Tibial nerve (tissue), 4 donors: ENCODE measurements at regions not wholly inside any gene's neighbourhood (a gene's known extent, or its start where the extent isn't known, plus 50 kb on each side); places are given as distances from the start of the nearest gene placed in this dataset.

Experiments
- EP300 ChIP-seq, 2 donors: sonication (generic); formaldehyde crosslinking; IDR thresholded peaks; one replicate each; pipeline ENCODE4 v1.6.1; 2017; ENCODE audit warnings: antibody characterized with exemption in 2 of 2, mild to moderate bottlenecking in 1 of 2
- POLR2A ChIP-seq, 2 donors: fragments of 450-650 bp; IDR thresholded peaks; one replicate each; pipeline ENCODE4 v1.6.1; 2017; ENCODE audit warnings: antibody characterized with exemption in 2 of 2, mild to moderate bottlenecking in 2 of 2, moderate library complexity in 2 of 2
- TF ChIP-seq, protein P1 (sequence below), 5 experiments: fragments of 200-600 bp in 3 of 5; fragments of 450-650 bp in 2 of 5; sonication (generic) in 3 of 5; IDR thresholded peaks; one replicate each; pipeline ENCODE4 v1.5.1; 2016 to 2019; ENCODE audit warnings: antibody characterized with exemption in 5 of 5, mild to moderate bottlenecking in 3 of 5, moderate library complexity in 2 of 5

DNA sequence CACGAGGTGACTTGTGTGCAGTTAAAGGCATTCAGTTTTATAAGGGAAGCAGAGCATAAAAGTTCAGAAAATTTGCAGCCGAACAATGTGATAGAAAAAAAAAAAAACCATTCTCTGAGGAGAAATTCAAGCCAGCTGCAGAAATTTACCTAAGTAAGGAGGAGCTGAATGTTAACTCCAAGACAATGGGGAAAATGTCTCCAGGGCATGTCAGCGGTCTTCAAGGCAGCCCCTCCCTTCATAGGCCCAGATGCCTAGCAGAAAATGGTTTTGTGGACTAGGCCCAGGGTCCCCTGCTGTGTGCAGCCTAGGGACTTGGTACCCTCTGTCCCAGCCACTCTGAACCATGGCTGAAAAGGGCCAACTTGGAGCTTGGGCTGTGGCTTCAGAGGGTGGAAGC lies 1764.0 kb downstream of the C4orf33 start:
- no peak for TF ChIP-seq EP300 (IDR thresholded peaks at IDR 0.05)
- TF ChIP-seq, protein P1, sequence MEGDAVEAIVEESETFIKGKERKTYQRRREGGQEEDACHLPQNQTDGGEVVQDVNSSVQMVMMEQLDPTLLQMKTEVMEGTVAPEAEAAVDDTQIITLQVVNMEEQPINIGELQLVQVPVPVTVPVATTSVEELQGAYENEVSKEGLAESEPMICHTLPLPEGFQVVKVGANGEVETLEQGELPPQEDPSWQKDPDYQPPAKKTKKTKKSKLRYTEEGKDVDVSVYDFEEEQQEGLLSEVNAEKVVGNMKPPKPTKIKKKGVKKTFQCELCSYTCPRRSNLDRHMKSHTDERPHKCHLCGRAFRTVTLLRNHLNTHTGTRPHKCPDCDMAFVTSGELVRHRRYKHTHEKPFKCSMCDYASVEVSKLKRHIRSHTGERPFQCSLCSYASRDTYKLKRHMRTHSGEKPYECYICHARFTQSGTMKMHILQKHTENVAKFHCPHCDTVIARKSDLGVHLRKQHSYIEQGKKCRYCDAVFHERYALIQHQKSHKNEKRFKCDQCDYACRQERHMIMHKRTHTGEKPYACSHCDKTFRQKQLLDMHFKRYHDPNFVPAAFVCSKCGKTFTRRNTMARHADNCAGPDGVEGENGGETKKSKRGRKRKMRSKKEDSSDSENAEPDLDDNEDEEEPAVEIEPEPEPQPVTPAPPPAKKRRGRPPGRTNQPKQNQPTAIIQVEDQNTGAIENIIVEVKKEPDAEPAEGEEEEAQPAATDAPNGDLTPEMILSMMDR (IDR thresholded peaks at IDR 0.05), result no peak
- no peak for TF ChIP-seq POLR2A (IDR thresholded peaks at IDR 0.05)
